ENCODE measurements at regions not wholly inside any gene's neighbourhood (a gene's known extent, or its start where the extent isn't known, plus 50 kb on each side); places are given as distances from the start of the nearest gene placed in this dataset.

- Histone ChIP-seq H4K20me1 (ENCODE audit: control insufficient read depth, insufficient read depth, low read depth, low read length) (no peaks in the 10 kb centered on the region), H3K79me2 (ENCODE audit: control insufficient read depth, low read length) (no peaks in the 10 kb centered on the region), H3K4me2 (ENCODE audit: low read length) (no peak overlapping the region), H3K36me3 (ENCODE audit: control insufficient read depth, low read length) (no peaks in the 10 kb centered on the region), H3K27ac (ENCODE audit: low read depth, low read length) (no peak overlapping the region), H3K4me1 (ENCODE audit: control insufficient read depth, low read length) (no peaks in the 10 kb centered on the region; the same call in 1 of the 2 replicates), H3K9me2 (replicated peaks; ENCODE audit: control insufficient read depth, low read length) (no peaks in the 10 kb centered on the region), H3F3A (ENCODE audit: control insufficient read depth, insufficient read depth) (no peaks in the 10 kb centered on the region), H3K9me3 (ENCODE audit: control insufficient read depth, insufficient read depth, low read length) (no peaks in the 10 kb centered on the region), H3K4me3 (ENCODE audit: low read length) (no peak overlapping the region), H3K27me3 (ENCODE audit: control insufficient read depth, low read length) (no peaks in the 10 kb centered on the region)
- TF ChIP-seq CTCF (IDR thresholded peaks at IDR 0.05; ENCODE audit: low read depth, low read length, poor library complexity, severe bottlenecking), result no peak
- no peak for TF ChIP-seq EZH2phosphoT487 (IDR thresholded peaks at IDR 0.05; ENCODE audit: borderline replicate concordance, low read length)
These were observed 182.0 kb downstream of the DAD1 start for GRCh38 chr14:22407033-22407432.

- Histone ChIP-seq H3K4me2 (ENCODE audit: low read length) (no peak overlapping the region), H3K27ac (ENCODE audit: low read depth, low read length) (no peak overlapping the region), H4K20me1 (ENCODE audit: control insufficient read depth, insufficient read depth, low read depth, low read length) (no peaks in the 10 kb centered on the region), H3K9me2 (replicated peaks; ENCODE audit: control insufficient read depth, low read length) (no peaks in the 10 kb centered on the region), H3K27me3 (ENCODE audit: control insufficient read depth, low read length) (no peaks in the 10 kb centered on the region), H3K4me1 (ENCODE audit: control insufficient read depth, low read length) (no peaks in the 10 kb centered on the region), H3K36me3 (ENCODE audit: control insufficient read depth, low read length) (no peaks in the 10 kb centered on the region), H3K4me3 (ENCODE audit: low read length) (no peak overlapping the region), H3F3A (ENCODE audit: control insufficient read depth, insufficient read depth) (no peaks in the 10 kb centered on the region), H3K9me3 (ENCODE audit: control insufficient read depth, insufficient read depth, low read length) (no peaks in the 10 kb centered on the region), H3K79me2 (ENCODE audit: control insufficient read depth, low read length) (no peaks in the 10 kb centered on the region)
- TF ChIP-seq EZH2phosphoT487 (IDR thresholded peaks at IDR 0.05; ENCODE audit: borderline replicate concordance, low read length), result no peak
- TF ChIP-seq CTCF (IDR thresholded peaks at IDR 0.05; ENCODE audit: low read depth, low read length, poor library complexity, severe bottlenecking), result no peak
These were observed 183.8 kb downstream of the DAD1 start for GRCh38 chr14:22405201-22405600.

- H3K9me3 ChIP-seq (ENCODE audit: control insufficient read depth, insufficient read depth, low read length), result no peaks in the 10 kb centered on the region
- no peak overlapping the region for H3K4me2 ChIP-seq (ENCODE audit: low read length)
- H3K4me1 ChIP-seq (ENCODE audit: control insufficient read depth, low read length), result no peaks in the 10 kb centered on the region
- H3K27me3 ChIP-seq (ENCODE audit: control insufficient read depth, low read length), result no peaks in the 10 kb centered on the region
- H3F3A ChIP-seq (ENCODE audit: control insufficient read depth, insufficient read depth), result no peaks in the 10 kb centered on the region
- no peaks in the 10 kb centered on the region for H4K20me1 ChIP-seq (ENCODE audit: control insufficient read depth, insufficient read depth, low read depth, low read length)
- no peak overlapping the region for H3K4me3 ChIP-seq (ENCODE audit: low read length)
- H3K36me3 ChIP-seq (ENCODE audit: control insufficient read depth, low read length), result no peaks in the 10 kb centered on the region
- H3K9me2 ChIP-seq (replicated peaks; ENCODE audit: control insufficient read depth, low read length), result no peaks in the 10 kb centered on the region
- TF ChIP-seq CTCF (IDR thresholded peaks at IDR 0.05; ENCODE audit: low read depth, low read length, poor library complexity, severe bottlenecking) (no peak), EZH2phosphoT487 (IDR thresholded peaks at IDR 0.05; ENCODE audit: borderline replicate concordance, low read length) (no peak)
- no peaks in the 10 kb centered on the region for H3K79me2 ChIP-seq (ENCODE audit: control insufficient read depth, low read length)
- H3K27ac ChIP-seq (ENCODE audit: low read depth, low read length), result no peak overlapping the region
These were observed 185.7 kb downstream of the DAD1 start for GRCh38 chr14:22403296-22403695.

All from DOHH2 (cell line).